ENCODE measurements at regions not wholly inside any gene's neighbourhood (a gene's known extent, or its start where the extent isn't known, plus 50 kb on each side); places are given as distances from the start of the nearest gene placed in this dataset.

DNA sequence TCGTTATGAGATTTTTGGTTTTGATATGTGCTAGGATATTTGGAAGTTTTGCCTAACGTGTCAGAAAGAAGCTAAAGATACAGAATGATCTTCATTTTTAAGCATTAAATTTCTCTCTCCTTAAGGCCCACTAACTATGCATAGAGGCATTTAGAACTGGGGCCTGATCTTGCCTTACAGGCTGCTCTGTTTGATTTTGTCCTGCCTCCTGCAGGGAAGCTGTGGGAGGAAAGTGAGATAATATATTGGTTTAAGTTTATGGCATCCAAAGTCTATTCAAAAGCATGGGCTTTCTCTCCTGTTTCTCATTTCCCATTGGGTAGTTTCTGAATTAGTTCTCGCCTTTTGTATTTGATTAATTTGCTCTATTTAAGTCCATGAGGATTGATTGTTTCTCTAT, 250.3 kb upstream of the FBXO33 start:
- H3K79me2 ChIP-seq (ENCODE audit: insufficient read depth, low read length) = no peaks in the 10 kb centered on the region
- no peaks in the 10 kb centered on the region for H3K36me3 ChIP-seq (replicated peaks in 1 of 2; ENCODE audit: control insufficient read depth in 1 of 2, insufficient read depth in 2 of 2, low read length in 2 of 2)
- no peak overlapping the region for H3K9ac ChIP-seq (ENCODE audit: insufficient read depth, low read depth, low read length)
- 3% methylated on average over 3 of the region's 3 CpGs for WGBS (ENCODE audit: low lambda C conversion rate)
- TF ChIP-seq KLF6 (CRISPR knock-in tag; IDR thresholded peaks at IDR 0.05) (no peak), KLF11 (CRISPR knock-in tag; IDR thresholded peaks at IDR 0.05) (no peak), RNF219 (CRISPR knock-in tag; IDR thresholded peaks at IDR 0.05) (no peak), ZNF672 (CRISPR knock-in tag; IDR thresholded peaks at IDR 0.05) (no peak), ZBTB34 (CRISPR knock-in tag; IDR thresholded peaks at IDR 0.05) (no peak), KLF12 (CRISPR knock-in tag; IDR thresholded peaks at IDR 0.05; ENCODE audit: borderline replicate concordance) (no peak), PBX3 (CRISPR knock-in tag; IDR thresholded peaks at IDR 0.05; ENCODE audit: borderline replicate concordance) (no peak), RFX3 (CRISPR knock-in tag; IDR thresholded peaks at IDR 0.05) (no peak), ZNF3 (CRISPR knock-in tag; IDR thresholded peaks at IDR 0.05) (no peak), CBX1 (IDR thresholded peaks at IDR 0.05; ENCODE audit: low read depth) (no peak), TAF15 (IDR thresholded peaks at IDR 0.05; ENCODE audit: low read depth, low read length, poor library complexity, severe bottlenecking) (no peak), GABPB1 (CRISPR knock-in tag; IDR thresholded peaks at IDR 0.05) (no peak), FIP1L1 (IDR thresholded peaks at IDR 0.05; ENCODE audit: borderline replicate concordance, insufficient read depth, low read depth, low read length) (no peak), RAD21 (CRISPR knock-in tag; IDR thresholded peaks at IDR 0.05) (no peak), ZNF598 (CRISPR knock-in tag; IDR thresholded peaks at IDR 0.05; ENCODE audit: borderline replicate concordance) (no peak)
- no peak for ATAC-seq
- no peaks in the 10 kb centered on the region for H3K9me3 ChIP-seq (ENCODE audit: low read length)
- no peak overlapping the region for H3K4me2 ChIP-seq (ENCODE audit: low read depth, low read length)
- H3K4me3 ChIP-seq (replicated peaks in 1 of 3; ENCODE audit: insufficient read depth in 1 of 3, low read depth in 2 of 3, low read length in 3 of 3) = no peak overlapping the region
- FAIRE-seq = no peak
- no peaks in the 10 kb centered on the region for H3K27me3 ChIP-seq (ENCODE audit: control insufficient read depth in 1 of 2, insufficient read depth in 2 of 2, low read length in 2 of 2)
- POLR2A ChIA-PET = no interaction called here
- intact Hi-C loops (cut with micrococcal nuclease; ENCODE audit: unreplicated experiment) = no loop called here
- no peak overlapping the region for H3K27ac ChIP-seq (ENCODE audit: extremely low read length, insufficient read depth, low read length)
- H2AFZ ChIP-seq (ENCODE audit: low read length) = no peak overlapping the region
- no peaks in the 10 kb centered on the region for H3K4me1 ChIP-seq (ENCODE audit: insufficient read depth, low read length)
- no peaks in the 10 kb centered on the region for H4K20me1 ChIP-seq (ENCODE audit: insufficient read depth, low read length)
- in situ Hi-C loops (cut with HindIII; ENCODE audit: extremely low pct_ligation_motif_present, low pct_unique_long_range_greater_than_20kb) = no loop called here
- CTCF ChIA-PET (ENCODE audit: low intra/inter-chr PET ratio, low total read pairs) = no interaction called here
- BruUV-seq (replicated peaks) = no TSS peak
- no peak for DNase-seq (ENCODE audit: low spot score)

Measured in HepG2 (cell line).